OCI-M2 (cell line): ENCODE measurements at regions not wholly inside any gene's neighbourhood (a gene's known extent, or its start where the extent isn't known, plus 50 kb on each side); places are given as distances from the start of the nearest gene placed in this dataset.

Source experiments
- DNase-seq: peaks from one replicate; lab custom pipeline; 2025; ENCODE audit not compliant: unreplicated experiment; lab: John Stamatoyannopoulos, UW

DNA sequence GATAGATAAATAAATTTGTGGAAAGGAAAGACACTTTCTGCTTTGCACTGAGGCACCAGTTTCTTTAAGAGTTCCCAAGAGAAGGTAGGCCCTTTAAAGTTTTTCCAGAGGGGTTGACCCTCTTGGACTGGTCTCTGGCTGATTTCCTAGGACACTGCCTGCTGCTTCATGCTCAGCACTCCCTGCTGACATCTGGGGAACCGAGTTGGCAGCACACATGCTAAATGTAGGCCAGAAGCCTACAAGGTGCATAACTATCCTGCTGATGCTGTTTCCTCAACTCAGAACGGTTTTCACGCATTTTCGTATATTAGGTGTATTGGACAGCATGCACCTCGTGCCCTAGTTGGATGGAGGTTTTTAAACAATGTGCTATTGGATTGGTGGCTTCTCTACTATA lies 887.2 kb upstream of the SEL1L start:
- DNase-seq: no peak

GRCh38 chr14:82421286-82421685 lies 887.6 kb upstream of the SEL1L start:
- DNase-seq: no peak

DNA sequence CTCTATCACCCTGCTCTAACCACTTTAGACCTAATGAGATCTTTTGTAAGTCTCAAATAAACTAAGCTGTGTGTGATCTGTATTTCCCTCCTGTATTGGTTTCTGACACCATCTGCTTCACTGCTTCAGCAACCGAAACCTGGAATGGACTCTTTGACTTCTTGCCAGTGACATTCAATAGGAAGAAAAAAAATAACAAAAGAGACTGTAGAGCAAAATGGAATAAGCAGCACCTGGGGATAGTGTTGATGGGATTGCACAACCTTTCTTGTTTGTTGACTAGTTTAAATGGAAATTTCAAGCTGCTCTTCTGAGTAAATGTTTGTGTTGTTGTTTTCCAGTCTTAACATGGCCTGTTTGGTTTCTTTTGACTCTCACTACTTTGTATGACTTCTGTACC lies 888.6 kb upstream of the SEL1L start:
- DNase-seq: no peak

- no peak for DNase-seq
These were observed 891.6 kb upstream of the SEL1L start for GRCh38 chr14:82425261-82425660.

DNA sequence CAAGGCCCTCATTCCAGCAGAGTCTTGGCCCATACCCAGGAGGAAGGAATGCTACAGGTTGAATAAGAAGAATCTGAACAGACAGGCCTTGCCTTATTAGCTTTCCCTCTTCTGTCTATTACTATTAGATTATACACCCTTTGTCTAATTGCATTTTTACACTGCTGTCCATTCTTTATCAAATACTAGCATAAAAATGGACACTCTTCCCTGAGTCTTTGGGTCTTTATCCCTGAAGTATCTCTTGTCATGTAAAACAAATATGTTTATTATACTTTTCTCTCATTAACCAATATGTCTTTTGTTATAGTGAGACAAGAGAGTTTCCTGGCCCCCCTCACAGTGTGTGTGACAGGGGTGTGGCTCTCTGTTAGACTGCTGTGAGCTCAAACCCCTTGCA lies 897.4 kb upstream of the SEL1L start:
- DNase-seq: no peak

GRCh38 chr14:82432301-82433105 lies 898.9 kb upstream of the SEL1L start:
- DNase-seq: no peak

DNA sequence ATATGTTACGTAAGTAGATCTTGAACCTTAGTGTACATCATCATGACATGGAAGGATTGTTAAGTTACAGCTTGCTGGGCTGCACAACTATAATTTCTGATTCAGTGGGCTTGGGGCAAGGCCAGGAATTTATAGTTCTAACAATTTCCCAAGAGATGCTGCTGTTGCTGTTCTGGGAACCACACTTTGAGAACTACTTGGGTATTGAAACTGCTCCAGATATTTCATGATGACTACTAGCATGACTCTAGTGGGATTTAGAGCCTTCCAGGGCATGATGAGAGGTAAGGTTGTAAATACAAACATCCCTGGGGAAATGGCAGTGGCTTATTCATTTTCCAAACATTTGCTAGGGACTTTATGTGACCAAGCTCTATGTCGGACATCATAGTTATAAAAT lies 904.8 kb upstream of the SEL1L start:
- DNase-seq: no peak

DNA sequence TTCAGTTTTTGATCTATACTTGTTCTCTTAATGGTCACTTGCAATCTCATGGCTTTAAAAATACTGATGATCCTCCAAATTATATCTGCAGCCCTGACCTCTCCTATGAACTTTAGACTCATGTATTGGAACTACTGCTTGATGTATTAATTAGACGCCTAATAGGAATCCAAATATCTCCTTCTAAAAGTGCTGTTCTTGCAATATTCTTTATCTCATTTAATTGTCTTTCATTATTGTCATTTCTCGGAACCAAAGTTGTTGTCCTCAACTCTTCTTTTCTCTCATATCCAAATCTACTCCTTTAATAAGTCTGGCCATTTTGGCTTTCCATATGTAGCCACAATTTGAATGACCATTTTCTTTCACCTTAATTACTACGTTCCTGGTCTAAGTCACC lies 907.6 kb upstream of the SEL1L start:
- no peak for DNase-seq

DNA sequence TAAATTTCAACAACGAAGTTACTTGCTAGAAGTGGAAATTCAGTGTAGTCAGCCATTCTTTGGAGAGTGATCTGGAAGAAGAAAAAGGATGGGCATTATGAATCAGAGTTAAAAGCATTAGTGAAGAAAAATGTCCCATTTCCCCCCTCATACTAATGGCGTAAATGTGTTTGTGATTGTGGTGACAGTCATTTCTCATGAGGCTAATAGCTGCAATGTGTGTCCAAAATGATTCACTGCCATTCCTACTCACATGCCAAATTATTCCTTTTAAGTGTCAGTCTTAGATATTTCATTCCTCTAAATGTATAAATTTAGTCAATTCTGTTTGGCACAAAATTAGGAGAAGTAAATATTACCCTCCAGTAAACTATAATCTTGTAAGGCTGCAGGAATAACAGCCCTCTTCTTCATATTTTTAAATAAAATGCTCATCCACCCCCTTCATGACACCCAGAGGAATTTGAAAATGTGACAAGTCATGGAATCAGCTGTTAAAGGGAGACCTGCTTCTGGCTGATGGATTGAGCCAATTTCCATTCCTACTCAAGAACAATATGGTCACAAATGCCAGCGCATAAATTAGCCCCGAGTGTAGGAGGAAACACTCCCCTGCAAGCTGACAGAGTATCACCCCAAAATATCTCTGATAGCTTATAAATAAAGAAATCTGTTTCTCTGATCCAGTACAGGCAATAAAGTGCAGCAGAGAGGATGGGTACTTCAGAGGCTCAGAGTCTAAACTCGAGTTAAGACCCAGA lies 912.3 kb upstream of the SEL1L start:
- no peak for DNase-seq

DNA sequence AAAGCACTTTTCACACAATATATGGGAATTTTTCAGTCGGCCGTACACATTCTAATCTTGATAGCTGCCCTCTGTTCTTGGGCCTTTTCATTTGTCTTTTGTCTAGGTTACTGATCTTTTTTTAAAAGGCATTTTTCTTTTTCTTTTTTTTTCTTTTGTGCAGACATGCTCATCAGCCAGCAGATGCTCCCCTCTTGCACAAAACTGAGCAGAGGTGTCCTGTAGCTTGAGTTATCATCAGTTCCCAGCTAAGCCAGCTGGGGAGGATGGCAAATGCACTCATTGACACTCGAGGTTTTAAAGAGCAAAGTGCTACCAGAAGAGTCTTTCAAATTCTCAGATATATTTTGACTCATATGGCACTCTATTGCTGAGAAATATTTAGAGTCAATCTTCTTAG lies 913.9 kb upstream of the SEL1L start:
- DNase-seq: no peak

GRCh38 chr14:82449926-82450468 lies 916.3 kb upstream of the SEL1L start:
- no peak for DNase-seq

GRCh38 chr14:82451675-82452074 lies 918.0 kb upstream of the SEL1L start:
- no peak for DNase-seq

DNA sequence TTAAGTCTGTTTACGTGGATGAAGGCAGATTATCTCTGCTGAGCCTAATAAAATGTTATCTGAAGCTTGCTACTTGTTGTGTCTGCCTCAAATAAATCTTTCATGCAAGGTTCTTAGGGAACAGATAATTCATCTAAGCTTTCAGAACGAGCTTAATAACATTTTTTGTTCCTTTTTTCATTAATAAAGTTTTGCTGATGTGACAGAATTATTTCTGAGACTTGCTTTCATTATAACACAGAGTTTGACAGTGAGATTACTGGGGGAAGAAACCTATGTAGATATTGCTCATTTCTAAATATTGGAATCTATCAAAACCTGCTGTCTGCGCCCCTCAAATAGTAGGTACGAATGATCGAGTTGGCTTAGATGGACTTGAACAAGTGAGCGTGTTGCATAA lies 948.7 kb upstream of the SEL1L start:
- no peak for DNase-seq

DNA sequence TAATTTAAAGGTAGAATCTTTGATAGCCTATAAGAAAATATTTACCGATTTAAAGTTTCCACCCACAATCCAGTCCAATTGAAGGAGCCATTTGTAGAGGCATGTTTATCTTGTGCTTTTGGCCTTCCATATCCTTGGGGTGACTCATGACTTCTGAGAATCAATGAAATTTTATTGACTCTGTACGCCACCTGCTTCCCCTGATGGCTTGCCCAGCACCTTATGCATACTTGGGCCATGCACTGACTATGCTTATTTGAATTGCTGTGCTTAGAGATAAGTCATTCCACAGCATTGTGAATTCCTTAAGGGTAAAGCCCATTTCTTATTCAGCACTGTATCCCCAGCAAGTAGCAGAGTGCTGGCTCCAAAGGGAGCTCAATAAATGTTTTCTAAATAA lies 954.8 kb upstream of the SEL1L start:
- no peak for DNase-seq

DNA sequence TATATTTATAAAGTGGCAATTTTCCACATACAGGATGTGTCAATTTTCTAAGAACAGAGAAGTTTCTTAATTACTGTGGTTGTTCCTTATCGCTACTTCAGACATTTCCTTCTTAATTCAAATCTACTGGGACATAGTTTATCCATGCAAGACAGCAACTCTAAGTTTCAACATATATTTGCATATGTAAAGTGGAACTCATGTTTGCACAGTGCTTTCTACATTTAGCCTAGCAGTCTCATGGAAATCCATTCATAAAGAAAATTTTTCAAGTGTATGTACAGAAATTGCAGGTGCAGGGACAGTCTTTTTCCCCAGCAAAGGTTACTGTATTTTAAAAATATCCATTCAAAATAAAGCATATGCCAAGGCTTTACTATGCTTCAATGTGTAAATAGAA lies 956.7 kb upstream of the SEL1L start:
- DNase-seq: no peak

DNA sequence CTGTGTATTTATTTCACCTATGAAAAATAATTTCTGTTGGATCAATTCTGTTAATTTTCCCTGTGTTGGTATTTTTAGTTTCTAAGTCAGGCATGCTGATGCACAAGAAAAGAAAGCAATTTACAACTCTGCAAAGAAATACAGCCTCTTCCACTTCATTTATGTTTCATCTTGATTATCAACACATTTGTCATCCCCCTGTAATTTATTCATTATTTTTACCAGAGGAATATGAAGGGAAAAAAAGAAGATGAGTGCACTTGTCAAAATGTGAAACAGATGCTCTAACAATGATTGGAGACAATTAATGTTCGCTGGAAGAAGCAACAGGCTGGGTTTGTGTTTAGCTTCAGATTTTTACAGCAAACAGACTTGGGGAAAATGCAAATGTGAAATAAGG lies 958.5 kb upstream of the SEL1L start:
- no peak for DNase-seq

DNA sequence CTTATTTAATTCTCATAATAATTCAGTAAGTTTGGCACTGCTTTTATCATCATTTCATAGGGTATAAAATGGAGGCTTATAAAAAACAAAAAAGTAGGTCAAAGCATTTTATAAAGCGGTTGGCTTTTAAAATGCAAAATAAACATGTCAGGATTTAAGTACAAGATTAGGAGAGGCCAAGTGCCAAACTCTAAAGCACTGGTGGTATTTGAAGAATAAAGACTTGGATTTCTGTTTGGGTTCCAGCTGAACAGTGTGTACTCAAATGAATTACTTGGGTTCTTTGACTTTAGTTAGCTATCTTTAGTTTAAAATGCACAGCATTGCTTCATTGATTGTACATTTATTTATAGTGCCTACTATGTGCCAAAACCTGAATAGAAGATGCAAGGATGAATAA lies 966.6 kb upstream of the SEL1L start:
- no peak for DNase-seq

GRCh38 chr14:82501554-82501953 lies 967.9 kb upstream of the SEL1L start:
- no peak for DNase-seq

- no peak for DNase-seq
These were observed 968.4 kb upstream of the SEL1L start for GRCh38 chr14:82502043-82502442.

DNA sequence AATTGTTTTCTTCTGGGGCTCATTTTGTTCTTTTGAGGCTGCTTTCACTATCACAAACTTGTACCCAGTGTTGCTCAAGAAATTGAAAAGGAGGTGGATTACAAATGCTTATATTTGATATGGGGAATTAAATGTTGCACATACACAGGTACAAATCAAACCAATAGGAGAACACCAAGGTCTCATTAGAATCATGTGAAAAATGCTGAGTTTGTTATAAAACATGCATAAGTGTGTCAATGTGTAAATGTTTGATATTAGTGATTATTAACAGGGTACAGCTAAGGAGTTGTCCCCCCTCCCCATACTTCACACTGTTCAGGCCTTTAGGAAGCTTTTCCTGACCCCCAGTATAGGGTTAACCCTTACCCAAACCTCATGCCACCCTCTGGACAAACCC lies 971.2 kb upstream of the SEL1L start:
- no peak for DNase-seq

DNA sequence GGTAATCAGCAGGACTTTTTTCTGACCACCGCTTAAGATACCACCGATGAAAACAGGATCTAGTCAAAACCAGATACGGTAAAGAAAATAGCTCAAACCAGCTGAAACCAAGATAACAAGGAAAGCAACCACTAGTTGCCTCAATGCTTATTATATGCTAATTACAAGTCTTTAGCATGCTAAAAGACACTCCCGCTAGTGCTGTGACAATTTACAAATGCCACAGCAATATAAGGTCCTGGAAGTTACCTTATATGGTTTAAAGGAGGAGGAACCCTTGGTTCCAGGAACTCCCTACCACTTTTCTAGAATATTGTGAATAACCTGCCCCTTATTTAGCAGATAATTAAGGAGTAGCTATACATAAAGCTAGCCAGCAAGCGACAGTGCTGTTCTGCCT lies 976.4 kb upstream of the SEL1L start:
- DNase-seq: no peak

DNA sequence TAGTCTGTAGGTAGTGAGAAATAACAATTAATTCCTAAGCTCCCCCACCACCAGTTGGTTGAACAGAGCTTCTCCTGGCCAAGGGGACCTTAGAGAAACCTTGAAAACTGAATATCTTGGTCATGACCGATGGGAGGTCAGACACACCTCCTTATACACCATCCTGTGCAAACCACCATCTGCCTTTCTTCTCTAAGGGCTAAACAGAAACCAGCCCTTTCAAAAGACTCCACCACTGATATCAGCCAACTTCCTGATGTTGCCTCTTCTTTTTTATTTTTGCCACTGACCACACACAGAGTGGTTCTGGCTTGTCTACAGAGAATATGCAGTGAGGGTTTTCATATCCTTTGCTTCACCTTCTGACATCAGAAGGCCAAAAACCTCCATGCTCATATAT lies 977.7 kb upstream of the SEL1L start:
- no peak for DNase-seq
